ENCODE measurements at regions not wholly inside any gene's neighbourhood (a gene's known extent, or its start where the extent isn't known, plus 50 kb on each side); places are given as distances from the start of the nearest gene placed in this dataset.

GRCh38 chr5:62729675-62730074 lies 151.1 kb downstream of the LRRC70 start:
- TF ChIP-seq POLR2A (IDR thresholded peaks at IDR 0.05) (no peak), EP300 (IDR thresholded peaks at IDR 0.05) (no peak), POLR2AphosphoS5 (IDR thresholded peaks at IDR 0.05) (no peak)
- TF ChIP-seq, protein P1, sequence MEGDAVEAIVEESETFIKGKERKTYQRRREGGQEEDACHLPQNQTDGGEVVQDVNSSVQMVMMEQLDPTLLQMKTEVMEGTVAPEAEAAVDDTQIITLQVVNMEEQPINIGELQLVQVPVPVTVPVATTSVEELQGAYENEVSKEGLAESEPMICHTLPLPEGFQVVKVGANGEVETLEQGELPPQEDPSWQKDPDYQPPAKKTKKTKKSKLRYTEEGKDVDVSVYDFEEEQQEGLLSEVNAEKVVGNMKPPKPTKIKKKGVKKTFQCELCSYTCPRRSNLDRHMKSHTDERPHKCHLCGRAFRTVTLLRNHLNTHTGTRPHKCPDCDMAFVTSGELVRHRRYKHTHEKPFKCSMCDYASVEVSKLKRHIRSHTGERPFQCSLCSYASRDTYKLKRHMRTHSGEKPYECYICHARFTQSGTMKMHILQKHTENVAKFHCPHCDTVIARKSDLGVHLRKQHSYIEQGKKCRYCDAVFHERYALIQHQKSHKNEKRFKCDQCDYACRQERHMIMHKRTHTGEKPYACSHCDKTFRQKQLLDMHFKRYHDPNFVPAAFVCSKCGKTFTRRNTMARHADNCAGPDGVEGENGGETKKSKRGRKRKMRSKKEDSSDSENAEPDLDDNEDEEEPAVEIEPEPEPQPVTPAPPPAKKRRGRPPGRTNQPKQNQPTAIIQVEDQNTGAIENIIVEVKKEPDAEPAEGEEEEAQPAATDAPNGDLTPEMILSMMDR (IDR thresholded peaks at IDR 0.05) = no peak

Measured in suprapubic skin (tissue), 4 donors.